Thyroid gland (tissue), 4 donors: ENCODE measurements at regions not wholly inside any gene's neighbourhood (a gene's known extent, or its start where the extent isn't known, plus 50 kb on each side); places are given as distances from the start of the nearest gene placed in this dataset.

ENCODE experiments used
- DNase-seq, 2 donors: peaks; one replicate each; pipeline ENCODE4 v3.0.0-alpha.2; 2019
- H3K27ac ChIP-seq, 3 donors: fragments of 200-600 bp; sonication (generic); 1 replicate in 2 of 3; 2 replicates in 1 of 3; pipeline ENCODE4 v1.5.1; 2016 to 2019; ENCODE audit warnings: mild to moderate bottlenecking in 1 of 3, moderate library complexity in 1 of 3
- H3K27me3 ChIP-seq: fragments of 200-600 bp; sonication (generic); one replicate; pipeline ENCODE4 v1.5.1; 2019
- H3K36me3 ChIP-seq, 2 donors: fragments of 200-600 bp; sonication (generic); one replicate each; pipeline ENCODE4 v1.5.1; 2016 to 2019
- H3K4me1 ChIP-seq, 2 donors: fragments of 200-600 bp; sonication (generic); one replicate each; pipeline ENCODE4 v1.5.1; 2017 to 2019
- H3K4me3 ChIP-seq, 3 donors: fragments of 200-600 bp; sonication (generic); replicated peaks in 1 of 3; 1 replicate in 2 of 3; 2 replicates in 1 of 3; pipeline ENCODE4 v1.5.1; 2016; ENCODE audit warnings: mild to moderate bottlenecking in 1 of 3
- H3K9me3 ChIP-seq: fragments of 200-600 bp; sonication (generic); one replicate; pipeline ENCODE4 v1.5.1; 2017
- CTCF ChIP-seq, 6 experiments: fragments of 200-600 bp in 3 of 6; fragments of 450-650 bp in 3 of 6; sonication (generic) in 3 of 6; IDR thresholded peaks; one replicate each; pipeline ENCODE4 v1.5.1; 2016 to 2019; ENCODE audit warnings: antibody characterized with exemption in 6 of 6, mild to moderate bottlenecking in 2 of 6, inconsistent platforms in 1 of 6, moderate library complexity in 1 of 6
- POLR2A ChIP-seq, 2 donors: fragments of 450-650 bp; IDR thresholded peaks; one replicate each; pipeline ENCODE4 v1.6.1; 2017; ENCODE audit warnings: antibody characterized with exemption in 2 of 2, mild to moderate bottlenecking in 2 of 2, moderate library complexity in 1 of 2
- WGBS, 2 donors: methylation state at CpG; one replicate each; pipeline ENCODE4 v1.1.5; 2017; 5-methylcytosine and 5-hydroxymethylcytosine counted together
- intact Hi-C: fragments of 100-400 bp; cut with DNase I; formaldehyde crosslinking; loops from one replicate; pipeline ENCODE4 v1.15.1; 2023

- TF ChIP-seq POLR2A (IDR thresholded peaks at IDR 0.05), result no peak
- no peak for TF ChIP-seq CTCF (IDR thresholded peaks at IDR 0.05)
- Histone ChIP-seq H3K27me3 (no peaks in the 10 kb centered on the region), H3K9me3 (no peaks in the 10 kb centered on the region), H3K27ac (no peak overlapping the region), H3K4me3 (no peak overlapping the region), H3K4me1 (no peaks in the 10 kb centered on the region), H3K36me3 (no peaks in the 10 kb centered on the region)
- intact Hi-C loops, result no loop called here
- DNase-seq, result no peak
- 84 to 86% methylated on average over 11 of the region's 11 CpGs for WGBS, 2 donors
These were observed 306.5 kb downstream of the C6orf118 start for GRCh38 chr6:165002866-165003265.

GRCh38 chr6:165002358-165002757 is 307.0 kb downstream of the C6orf118 start:
- H3K27me3 ChIP-seq, result no peaks in the 10 kb centered on the region
- WGBS, 2 donors, result 88 to 91% methylated on average over 4 of the region's 4 CpGs
- no peak for TF ChIP-seq CTCF (IDR thresholded peaks at IDR 0.05)
- TF ChIP-seq POLR2A (IDR thresholded peaks at IDR 0.05), result no peak
- no peaks in the 10 kb centered on the region for H3K9me3 ChIP-seq
- H3K36me3 ChIP-seq, result no peaks in the 10 kb centered on the region
- DNase-seq, result no peak
- no peaks in the 10 kb centered on the region for H3K4me1 ChIP-seq
- no peak overlapping the region for H3K27ac ChIP-seq
- intact Hi-C loops, result no loop called here
- H3K4me3 ChIP-seq, result no peak overlapping the region

- TF ChIP-seq POLR2A (IDR thresholded peaks at IDR 0.05) (no peak), CTCF (IDR thresholded peaks at IDR 0.05) (no peak)
- no peak overlapping the region for H3K27ac ChIP-seq
- intact Hi-C loops, result no loop called here
- 90 to 93% methylated on average over 12 to 30 of the region's 33 CpGs for WGBS, 2 donors
- no peak overlapping the region for H3K4me3 ChIP-seq
- H3K36me3 ChIP-seq, result no peaks in the 10 kb centered on the region
- H3K9me3 ChIP-seq, result no peaks in the 10 kb centered on the region
- H3K4me1 ChIP-seq, result no peaks in the 10 kb centered on the region
- no peaks in the 10 kb centered on the region for H3K27me3 ChIP-seq
- DNase-seq, result no peak
These were observed 307.8 kb downstream of the C6orf118 start for GRCh38 chr6:165001502-165002157.

- no peak overlapping the region for H3K27ac ChIP-seq
- intact Hi-C loops, result no loop called here
- no peak overlapping the region for H3K4me3 ChIP-seq
- no peaks in the 10 kb centered on the region for H3K9me3 ChIP-seq
- no peaks in the 10 kb centered on the region for H3K4me1 ChIP-seq
- no peak for DNase-seq
- H3K36me3 ChIP-seq, result no peaks in the 10 kb centered on the region
- TF ChIP-seq CTCF (IDR thresholded peaks at IDR 0.05) (no peak), POLR2A (IDR thresholded peaks at IDR 0.05) (no peak)
- H3K27me3 ChIP-seq, result no peaks in the 10 kb centered on the region
- WGBS, 2 donors, result 90 to 91% methylated on average over 8 of the region's 8 CpGs
These were observed 311.1 kb downstream of the C6orf118 start for GRCh38 chr6:164998297-164998696.

- Histone ChIP-seq H3K9me3 (no peaks in the 10 kb centered on the region), H3K36me3 (no peaks in the 10 kb centered on the region), H3K27ac (no peak overlapping the region), H3K4me3 (no peak overlapping the region), H3K27me3 (no peaks in the 10 kb centered on the region), H3K4me1 (no peaks in the 10 kb centered on the region)
- intact Hi-C loops, result no loop called here
- 63% methylated on average over 6 of the region's 6 CpGs for WGBS, 2 donors
- TF ChIP-seq CTCF (IDR thresholded peaks at IDR 0.05) (no peak), POLR2A (IDR thresholded peaks at IDR 0.05) (no peak)
- DNase-seq, result no peak
These were observed 312.6 kb downstream of the C6orf118 start for GRCh38 chr6:164996838-164997237.
